EH (cell line): ENCODE measurements at regions not wholly inside any gene's neighbourhood (a gene's known extent, or its start where the extent isn't known, plus 50 kb on each side); places are given as distances from the start of the nearest gene placed in this dataset.

Experiments used
- DNase-seq: peaks from one replicate; pipeline ENCODE4 v3.0.0-alpha.2; 2015; ENCODE audit warnings: low read depth

- DNase-seq, result no peak
These were observed 58.1 kb upstream of the IL2 start for GRCh38 chr4:122514671-122515070.

- no peak for DNase-seq
These were observed 55.9 kb upstream of the IL2 start for GRCh38 chr4:122512430-122512829.

- DNase-seq, result no peak
These were observed 51.6 kb upstream of the IL2 start for GRCh38 chr4:122508083-122508482.
